ENCODE measurements at regions not wholly inside any gene's neighbourhood (a gene's known extent, or its start where the extent isn't known, plus 50 kb on each side); places are given as distances from the start of the nearest gene placed in this dataset.
A peak's percentile ranks its signal among the peaks of the same experiment; 100 is the strongest.
"Not testable (repeated sequence)": the region's sequence is repeated elsewhere in the genome, so short reads cannot be mapped to it uniquely, and the experiment has no call there.

DNA sequence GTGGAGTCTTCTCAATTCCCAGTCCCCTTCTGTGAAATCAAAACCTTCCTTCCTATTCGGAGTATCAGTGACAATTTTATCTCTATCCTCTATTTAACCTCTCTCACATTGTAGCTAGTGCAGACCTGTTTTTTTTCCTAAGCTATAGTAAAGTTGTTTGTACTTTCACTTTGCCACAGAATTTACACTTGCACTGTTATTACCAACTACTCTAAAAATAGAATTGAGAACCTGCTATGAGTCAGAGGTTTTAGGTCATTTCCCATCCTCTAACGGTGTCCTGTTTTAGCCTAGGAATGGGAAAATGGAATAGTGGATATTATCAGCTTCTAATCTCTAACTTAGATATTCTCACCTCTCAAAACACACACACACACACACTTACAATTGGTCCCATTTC is 862.7 kb downstream of the NCAM2 start:
- DNase-seq: no peak

DNA sequence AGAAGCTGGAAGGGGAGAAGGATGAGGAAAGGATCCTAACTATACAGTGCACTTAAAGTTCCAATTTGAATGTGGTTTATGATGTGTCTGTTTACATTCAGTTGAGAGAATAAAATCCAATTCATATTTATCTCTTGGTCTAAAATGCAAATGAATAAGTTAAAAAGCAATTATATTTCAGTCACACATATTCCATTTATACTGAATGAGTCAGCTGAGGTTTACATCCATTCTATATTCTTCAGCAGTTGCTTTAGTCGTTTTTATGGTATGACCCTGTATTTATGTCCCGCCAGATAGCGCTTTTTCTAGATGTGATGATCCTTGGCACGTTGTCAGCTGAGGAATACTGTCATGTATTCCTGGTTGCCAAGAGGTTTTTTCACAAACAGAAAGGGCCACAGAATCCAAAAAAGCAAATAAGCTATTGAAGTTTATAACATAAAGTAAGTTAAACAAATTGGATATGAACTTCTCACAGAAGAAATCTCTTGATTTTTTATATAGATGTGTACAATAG is 866.2 kb downstream of the NCAM2 start:
- DNase-seq: no peak

DNA sequence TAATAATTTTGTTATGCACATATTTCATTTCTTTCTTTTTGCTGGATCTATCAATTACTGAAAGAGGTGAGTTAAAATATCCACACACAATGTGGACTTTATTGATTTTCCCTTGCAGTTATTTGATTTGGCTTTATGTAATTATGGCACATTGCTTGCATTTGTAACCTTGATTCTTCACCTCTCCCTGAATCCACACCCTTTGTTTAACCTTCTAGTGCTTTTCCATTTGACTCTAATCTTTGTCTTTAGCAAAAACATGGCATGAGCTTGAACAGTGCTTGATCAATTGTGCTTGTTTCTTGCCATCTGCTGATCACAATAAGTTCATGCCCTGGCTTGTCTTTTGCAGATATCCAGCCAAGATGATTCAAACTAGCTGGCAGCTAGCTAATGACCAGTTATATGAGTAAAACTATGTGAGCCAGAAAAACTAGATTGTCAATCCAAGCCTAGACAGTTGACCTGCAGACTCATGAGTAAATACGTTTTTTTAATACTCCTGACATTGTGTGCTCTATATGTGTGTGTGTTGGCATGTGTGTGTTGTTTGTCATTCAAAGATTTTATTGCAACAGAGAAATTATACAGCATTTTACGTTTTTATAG is 899.2 kb downstream of the NCAM2 start:
- DNase-seq: no peak

DNA sequence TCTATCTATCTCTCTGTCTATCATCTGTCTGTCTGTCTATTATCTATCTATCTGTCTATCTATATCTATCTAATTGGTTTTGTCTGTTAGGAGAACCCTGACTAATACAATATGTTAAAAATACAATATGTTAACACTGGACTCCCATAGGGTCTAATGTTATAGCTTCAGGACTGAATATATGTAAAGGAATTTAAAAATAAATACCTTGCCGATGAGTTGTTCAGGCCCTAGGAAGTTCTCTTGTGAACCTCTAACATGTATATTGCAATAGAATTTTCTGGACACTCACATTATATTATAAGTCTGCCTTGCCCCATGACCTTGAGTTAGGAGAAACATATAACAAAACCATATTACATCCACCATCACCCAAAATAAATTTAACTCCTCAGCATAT is 900.6 kb downstream of the NCAM2 start:
- no peak for DNase-seq

DNA sequence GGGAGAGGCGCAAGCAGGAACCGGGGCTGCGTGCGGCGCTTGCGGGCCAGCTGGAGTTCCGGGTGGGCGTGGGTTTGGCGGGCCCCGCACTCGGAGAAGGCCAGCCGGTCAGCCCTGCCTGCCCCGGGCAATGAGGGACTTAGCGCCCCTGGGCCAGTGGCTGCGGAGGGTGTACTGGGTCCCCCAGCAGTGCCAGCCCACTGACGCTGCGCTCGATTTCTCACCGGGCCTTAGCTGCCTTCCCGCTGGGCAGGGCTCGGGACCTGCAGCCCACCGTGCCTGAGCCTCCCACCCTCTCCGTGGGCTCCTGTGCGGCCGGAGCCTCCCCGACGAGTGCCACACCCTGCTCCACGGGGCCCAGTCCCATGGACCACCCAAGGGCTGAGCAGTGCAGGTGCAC is 904.2 kb downstream of the NCAM2 start:
- not testable (repeated sequence) for DNase-seq

DNA sequence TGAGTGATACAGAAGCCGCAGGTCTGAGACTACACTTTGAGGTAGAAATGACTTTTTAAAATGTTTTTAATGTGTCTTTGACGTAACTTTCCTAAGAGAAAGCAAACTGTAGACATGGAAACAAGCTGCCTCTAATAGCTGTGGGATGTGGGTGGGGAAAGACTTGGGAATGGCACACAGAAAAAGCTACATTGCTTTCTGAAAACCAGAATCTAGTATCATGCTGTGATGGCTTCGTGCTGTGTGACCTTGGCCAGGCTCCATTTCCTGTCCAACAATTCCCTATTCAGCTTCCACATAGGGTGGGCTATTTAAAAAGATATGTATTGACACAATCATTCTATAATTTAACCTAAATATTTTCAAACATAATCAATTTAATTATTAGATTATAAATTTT is 909.1 kb downstream of the NCAM2 start:
- no peak for DNase-seq

DNA sequence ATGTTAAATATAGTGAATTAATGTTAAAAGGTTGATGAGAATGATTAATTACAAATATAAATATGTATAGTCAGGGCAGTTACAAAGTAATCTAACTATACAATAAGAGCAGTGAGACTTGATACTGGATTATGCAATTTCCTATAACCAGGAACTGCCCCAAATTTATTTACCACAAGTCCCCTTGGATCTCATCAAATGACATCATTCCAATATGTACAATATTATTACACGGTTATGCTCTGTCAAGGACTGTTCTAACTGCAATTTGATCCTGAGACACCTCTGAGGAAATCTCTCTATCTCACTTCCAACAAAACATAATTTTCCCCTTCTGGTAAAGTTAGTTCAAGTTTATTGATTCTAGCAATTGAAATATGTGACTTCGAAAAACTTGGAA is 917.6 kb downstream of the NCAM2 start:
- no peak for DNase-seq

DNA sequence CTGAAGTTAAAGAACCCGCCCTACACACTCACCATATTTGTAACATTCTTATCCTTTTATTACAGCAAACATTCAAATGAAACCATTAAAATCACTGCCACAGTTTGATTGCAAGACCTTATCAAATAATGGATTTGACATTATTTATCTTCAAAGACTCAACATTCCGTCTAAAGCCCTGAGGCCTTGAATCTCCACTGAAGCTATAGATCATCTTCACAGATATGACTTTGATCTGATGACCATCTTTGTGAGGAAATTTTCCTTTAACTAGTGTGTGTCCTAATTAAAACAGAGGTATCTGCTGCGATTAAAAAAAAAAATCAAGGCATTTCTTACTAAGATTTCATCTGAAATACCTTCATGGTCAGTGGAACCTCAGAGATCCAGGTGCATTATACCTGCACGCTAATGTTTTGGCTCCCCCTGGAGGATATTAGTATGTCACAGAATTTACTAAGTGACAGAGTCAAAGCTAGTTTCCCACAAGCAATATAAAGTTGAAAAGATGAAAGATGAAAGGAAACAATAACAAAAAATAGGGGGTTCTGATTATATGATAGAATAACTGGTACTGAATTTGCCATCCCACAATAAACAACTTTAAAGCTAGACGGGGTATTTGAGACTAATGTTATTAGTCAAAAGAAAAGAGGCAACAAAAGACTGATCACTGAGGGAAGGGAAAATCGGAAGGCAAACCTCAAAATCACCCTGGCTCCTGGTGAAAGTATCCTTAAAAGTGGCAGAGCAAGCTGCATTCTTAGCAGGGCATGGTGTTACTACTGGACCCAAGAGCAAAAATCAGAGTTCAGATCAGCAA is 923.4 kb downstream of the NCAM2 start:
- no peak for DNase-seq

DNA sequence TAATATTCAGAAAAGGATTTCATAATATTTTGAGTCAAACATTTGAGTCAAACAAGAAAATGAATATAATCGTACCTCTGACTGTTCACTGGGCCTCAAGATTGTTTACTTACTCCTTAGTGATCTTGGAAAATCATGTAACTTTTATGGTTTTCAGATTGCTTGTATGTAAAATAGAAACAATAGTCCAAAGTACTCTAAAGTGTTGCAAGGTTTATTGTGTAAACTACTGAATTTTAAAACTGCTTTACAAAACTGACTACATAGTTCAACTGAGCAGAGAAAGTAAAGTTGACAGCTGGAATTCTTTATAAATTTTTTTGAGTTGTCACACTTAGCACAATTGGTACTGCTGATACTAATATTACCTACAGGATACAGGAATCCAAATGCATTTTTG is 931.0 kb downstream of the NCAM2 start:
- no peak for DNase-seq

DNA sequence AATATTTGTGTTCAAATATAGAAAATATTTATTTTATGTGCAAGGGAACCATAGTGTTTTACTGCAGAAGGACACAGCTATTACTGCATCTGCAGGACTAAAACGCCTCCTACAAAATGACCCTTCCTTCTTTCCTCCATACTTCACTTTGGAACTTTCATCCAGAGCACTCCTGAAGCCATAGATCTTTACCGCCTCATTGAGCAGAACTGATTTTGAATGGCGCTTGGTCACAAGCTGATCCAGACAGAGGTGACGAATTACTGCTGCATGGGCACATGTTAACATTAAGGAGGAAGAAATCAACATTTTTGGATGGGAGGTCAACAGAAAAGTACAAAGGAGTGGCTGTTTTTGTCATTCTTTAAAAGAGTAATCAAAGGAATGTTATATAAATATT is 931.6 kb downstream of the NCAM2 start:
- DNase-seq: no peak

DNA sequence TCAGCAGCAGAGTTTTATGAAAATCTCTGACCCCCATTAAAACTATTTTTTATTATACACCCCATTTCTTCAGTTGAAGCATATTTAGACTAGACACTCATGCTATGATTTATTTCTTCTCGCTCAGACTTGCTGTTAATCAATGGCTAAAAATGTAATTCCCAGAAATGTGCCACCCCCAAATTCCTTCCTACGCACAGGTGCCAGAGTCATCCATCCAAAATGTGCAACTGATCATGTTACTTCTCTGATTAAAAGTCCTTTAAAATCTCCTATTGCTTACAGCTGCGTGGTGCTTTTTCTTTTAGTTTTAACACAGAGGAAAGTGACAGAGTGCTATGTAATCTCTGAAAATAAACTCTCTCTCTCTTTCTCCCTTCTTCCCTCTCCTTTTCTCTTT is 954.4 kb downstream of the NCAM2 start:
- DNase-seq: no peak

DNA sequence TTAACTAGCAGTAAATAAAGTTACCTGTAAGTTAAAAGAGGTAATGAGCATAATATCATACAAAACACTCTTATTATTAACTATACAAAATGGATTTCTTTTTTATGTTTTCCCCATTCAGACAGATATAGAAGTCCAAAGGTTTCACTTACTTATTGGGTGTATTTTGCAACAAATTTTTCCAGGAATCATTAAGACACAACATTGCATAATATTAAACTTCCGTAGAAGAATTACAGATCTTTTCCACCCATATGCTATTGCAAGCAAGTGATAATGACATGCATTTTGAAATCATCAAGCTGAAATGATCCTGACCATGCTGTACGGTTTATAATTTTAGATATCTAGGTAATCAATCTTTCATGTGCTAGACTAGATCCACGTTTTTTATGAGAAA is 957.0 kb downstream of the NCAM2 start:
- peak; percentile 50 for DNase-seq

DNA sequence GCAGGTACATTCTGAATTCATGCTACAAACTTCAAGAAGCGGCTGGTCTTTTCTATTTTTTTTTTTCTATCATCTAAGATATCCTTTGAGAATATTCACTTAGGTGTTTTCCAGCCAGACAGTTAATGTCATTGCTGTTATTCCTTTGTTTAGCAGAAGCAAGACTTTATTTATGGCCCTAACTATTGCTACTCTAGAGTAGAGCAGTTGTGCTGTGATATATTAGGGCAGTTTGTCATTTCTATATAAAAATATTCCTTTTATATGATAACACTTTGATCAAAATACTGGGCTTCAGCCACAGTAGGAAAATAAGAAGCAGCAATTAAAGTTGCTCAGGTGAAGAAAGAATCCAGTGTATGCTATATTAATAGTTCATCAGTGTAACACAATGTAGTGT is 959.3 kb downstream of the NCAM2 start:
- DNase-seq: no peak

DNA sequence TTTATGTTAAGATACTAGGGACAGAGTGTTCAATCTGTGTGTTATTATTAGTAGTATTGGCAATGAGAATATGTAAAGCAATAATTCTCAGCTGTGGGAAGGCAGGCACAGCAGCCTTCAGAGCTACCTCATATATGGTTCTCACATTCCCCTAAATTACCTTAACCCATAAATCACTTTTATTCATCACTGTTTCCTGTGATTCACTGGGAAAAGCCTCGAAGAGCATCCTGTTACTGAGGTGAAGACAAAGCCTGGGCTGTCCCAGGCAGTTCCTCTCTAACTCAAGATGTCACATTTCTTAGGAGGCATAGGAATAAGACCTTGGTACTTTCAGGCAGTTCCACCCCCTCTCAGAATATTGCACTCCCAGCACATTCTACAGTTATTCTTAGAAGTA is 965.7 kb downstream of the NCAM2 start:
- no peak for DNase-seq

DNA sequence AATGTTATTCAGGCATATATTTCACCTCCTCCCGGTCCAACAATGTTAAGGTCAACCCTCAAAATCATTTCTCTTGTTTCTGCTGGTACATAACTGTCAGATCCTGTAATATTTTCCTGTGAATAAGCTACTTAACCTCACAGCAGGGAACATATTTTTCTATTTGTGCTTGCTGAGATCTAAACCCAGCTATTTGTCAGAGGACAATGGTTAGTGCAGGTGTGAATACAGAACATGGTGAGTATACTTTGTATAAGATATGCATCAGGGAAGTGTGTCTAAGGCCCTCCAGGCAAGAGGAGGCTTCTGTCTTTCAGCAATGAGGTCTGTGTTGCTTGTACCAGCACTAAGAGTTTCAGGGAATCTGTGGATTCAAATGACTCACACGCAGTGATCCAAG is 970.6 kb downstream of the NCAM2 start:
- DNase-seq: no peak

DNA sequence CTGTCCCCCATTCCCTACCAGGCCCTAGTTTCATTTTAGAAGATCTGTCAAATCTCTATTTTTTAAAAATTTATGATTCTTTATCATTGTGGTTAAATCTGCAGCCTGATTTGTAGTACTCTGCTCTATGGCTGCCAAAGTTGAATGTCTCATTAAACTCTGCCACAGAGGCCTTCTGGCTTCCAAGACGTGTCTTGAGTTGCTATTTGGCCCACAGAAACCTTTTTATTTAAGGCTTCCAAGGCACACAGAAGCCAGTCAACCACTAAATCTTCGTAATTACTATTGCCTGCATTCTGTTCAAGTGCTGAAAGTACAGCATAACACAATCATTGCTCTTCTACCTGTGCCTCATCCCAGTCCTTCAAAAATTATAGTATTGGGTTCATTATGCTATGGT is 971.0 kb downstream of the NCAM2 start:
- no peak for DNase-seq

DNA sequence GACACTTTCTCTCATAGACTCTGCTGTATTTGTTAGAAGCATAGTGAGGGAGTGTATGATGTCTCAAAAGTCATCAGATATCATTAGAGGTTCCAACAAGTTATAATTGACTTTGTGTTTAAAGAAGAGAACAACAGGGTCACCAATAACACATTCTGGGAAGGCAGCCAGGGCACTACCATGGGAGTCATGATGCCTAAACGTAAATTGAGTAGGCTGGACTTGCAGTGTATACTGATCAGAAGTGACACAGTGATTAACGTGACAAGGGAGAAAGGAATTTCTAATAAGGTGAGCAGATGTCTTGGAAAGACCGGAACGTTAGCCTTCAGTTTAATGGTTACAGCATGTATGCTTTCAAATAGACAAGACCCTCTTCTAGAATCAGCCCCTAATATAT is 973.2 kb downstream of the NCAM2 start:
- DNase-seq: no peak

DNA sequence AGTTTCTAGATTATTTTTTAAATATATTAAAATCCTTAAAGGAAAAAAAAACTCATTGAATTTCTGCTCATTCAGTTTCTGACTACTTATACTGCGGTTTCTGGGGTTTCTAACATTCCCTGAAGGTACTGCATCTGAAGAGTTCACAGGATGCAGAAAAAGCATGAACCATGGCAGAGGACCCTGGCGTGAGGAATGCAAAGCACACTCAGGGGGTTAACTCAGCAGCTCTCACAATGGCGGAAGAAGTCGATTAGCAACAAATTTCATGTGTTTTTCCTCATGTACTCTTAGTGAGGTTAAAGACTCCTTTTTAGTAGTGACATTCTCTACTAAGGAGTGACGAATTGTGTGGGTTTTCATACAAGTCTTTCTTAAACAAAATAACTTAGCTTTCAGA is 975.6 kb downstream of the NCAM2 start:
- DNase-seq: no peak

DNA sequence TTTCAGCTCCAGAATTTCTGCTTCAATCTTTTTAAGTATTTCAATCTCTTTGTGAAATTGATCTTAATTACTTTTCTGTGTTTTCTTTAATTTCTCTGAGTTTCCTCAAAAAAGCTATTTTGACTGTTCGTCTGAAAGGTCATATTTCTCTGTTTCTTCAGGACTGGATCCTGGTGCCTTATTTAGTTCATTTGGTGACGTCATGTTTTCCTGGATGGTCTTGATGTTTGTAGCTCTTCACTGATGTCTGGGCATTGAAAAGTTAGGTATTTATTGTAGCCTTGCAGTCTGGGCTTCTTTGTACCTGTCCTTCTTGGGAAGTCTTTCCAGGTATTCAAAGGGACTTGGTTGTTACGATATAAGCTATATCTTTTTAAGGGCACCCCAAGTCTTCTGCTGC is 998.7 kb downstream of the NCAM2 start:
- DNase-seq: no peak

DNA sequence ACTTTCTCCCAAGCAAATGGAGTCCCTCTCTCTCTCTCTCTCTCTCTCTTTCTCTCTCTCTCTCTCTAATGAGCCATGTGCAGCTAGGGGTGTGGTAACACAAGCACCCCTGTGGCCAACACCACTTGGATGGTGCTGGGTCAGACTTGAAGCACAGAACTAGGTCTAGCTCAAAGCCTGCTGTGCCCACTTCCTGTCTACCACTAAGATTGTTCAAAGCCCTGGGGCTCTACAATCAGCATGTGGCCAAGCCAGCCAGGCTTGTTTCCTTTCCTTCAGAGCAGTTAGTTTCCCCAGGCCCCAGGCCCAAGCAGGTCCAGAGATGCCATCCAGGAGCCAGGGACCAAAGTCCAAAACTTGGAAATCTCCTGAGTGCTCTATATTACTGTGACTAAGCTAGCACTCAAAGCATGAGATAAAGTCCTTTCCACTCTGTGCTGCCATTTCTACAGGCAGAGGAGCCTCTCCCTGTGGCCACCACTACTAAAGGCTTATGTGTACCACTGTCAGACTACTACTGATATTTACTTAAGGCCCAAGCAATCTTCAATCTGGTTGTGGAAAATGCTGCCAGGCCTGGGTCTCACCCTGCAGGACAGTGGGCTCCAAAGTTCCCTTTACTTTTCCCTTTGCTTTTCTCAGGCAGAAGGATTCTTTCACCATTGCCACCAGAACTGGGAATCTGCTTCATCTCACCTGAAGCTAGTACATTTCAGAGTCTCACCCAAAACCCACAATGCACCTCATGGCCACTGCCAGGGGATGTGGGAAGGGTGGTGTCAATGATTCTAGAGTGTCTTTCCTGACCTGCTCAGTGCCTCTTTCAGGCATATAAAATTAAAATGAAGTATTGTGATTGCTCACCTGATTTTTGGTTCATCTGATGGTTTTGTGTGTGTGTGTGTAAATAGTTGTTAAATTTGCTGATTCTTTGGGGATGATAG is 999.5 kb downstream of the NCAM2 start:
- DNase-seq: no peak

DNA sequence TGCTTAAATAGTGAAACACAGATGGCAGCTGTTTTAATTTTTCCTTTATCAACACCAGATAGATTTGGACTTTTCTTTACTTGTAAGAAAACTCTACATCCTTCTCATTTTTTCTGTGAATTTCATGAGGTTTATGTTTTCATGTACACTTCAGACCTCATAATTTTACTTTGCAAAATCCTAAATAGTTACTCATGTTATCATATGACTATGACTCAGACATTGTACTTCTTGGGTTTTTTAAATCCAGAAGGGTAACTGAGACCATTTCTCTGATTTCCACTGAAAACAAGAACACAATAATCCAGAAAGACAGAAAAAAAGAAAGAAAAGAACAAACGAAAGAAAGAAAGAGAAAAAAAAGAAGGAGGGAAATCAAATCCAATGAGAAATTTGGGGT is 1021.6 kb downstream of the NCAM2 start:
- DNase-seq: no peak

DNA sequence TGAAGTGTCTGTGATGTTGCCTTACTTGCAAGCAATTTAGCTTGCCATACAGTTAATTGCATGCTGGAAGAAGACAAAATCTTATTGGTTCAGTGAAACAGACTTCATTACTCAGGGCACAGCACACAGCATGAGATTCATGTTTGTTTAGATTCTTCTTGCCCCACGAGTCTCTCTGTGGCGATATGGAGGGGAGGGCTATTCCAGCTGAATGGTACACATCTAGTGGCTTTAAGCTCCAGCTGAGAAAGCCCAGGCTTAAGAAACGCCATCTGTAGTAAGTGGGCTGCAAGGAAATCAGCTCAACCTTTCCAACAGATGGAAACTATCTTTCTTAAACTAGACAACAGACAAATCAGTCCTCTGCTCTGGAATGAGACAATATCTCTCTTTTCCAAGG is 1022.0 kb downstream of the NCAM2 start:
- DNase-seq: no peak

DNA sequence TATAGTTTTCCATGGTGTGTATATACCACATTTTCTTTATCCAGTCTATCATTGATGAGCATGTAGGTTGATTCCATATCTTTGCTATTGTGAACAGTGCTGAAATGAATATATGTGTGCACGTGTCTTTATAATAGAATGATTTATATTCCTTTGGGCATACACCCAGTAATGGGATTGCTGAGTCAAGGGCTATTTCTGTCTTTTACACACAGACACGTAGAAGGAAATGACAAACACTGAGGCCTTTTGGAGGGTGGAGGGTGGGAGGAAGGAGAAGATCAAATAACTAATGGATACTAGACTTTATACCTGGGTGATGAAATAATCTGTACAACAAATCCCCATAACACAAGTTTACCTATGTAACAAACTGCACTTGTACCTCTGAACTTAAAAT is 1025.7 kb downstream of the NCAM2 start:
- DNase-seq: not testable (repeated sequence)

DNA sequence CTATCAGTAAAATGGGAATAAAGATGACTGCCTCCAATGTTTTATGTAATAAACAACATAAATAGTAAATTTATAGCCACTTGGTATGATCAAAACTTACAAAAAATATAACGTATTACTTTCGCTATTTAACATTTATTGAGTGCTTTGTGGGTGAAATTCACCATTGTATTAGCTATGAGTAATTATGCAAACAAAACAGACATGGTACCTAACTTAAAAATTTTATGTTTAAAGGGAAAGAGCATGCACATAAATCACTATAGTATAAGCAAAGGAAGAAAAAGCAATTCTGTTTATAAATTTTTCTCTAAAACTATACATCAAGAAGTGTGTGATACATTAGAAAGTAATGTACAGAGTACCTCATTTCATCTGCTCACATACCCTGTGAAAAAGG is 1046.2 kb downstream of the NCAM2 start:
- no peak for DNase-seq

All from GF-D8 (cell line).